NCI-H146 treated with DMSO at 0.1 percent for 48 hours (cell line): ENCODE measurements at regions not wholly inside any gene's neighbourhood (a gene's known extent, or its start where the extent isn't known, plus 50 kb on each side); places are given as distances from the start of the nearest gene placed in this dataset.

Source experiments
- DNase-seq: peaks from one replicate; lab custom pipeline; 2025; ENCODE audit not compliant: unreplicated experiment; lab: John Stamatoyannopoulos, UW

GRCh38 chr2:239465017-239466001 is 64.5 kb upstream of the HDAC4 start:
- no peak for DNase-seq

DNA sequence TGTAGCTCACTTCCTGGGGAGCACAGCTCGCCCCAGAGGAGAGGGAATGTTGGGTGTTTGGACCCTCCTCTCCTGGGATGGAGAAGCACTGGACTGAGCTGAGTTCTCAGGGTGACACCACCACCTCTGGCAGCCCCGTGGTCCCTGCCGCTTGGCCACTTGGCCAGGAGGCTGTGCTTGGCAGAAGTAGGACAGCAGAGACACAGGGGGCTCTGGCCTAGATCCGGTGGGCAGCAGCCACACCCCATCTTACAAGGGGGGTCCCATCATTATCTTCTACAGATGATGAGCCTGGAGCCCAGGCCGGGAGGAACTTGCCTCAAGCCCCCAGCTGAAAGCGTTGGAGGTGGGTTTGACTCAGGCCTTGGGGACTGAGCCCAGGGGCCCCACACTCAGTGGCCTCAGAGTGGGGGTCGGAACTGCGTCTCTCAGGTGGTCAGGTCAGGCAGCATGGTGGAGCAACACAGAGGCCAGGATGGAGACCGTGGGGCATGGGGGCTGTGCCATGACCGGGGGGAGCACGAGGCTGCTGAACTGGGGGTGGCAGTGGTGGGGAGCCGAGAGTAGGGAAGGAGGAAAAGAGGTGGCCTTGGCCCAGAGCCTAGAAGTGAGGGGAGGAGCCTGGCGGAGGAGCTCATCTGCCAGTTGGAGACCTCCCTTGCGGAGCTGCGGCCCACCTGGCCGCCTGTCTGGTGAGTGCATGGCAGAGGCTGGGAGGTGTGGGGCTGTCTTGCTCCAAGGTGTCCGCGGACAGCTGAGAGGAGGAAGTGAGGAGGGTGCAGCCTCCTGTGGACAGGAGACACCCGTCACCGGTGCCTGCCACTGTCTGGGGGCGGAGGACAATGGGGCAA is 63.6 kb upstream of the HDAC4 start:
- no peak for DNase-seq

DNA sequence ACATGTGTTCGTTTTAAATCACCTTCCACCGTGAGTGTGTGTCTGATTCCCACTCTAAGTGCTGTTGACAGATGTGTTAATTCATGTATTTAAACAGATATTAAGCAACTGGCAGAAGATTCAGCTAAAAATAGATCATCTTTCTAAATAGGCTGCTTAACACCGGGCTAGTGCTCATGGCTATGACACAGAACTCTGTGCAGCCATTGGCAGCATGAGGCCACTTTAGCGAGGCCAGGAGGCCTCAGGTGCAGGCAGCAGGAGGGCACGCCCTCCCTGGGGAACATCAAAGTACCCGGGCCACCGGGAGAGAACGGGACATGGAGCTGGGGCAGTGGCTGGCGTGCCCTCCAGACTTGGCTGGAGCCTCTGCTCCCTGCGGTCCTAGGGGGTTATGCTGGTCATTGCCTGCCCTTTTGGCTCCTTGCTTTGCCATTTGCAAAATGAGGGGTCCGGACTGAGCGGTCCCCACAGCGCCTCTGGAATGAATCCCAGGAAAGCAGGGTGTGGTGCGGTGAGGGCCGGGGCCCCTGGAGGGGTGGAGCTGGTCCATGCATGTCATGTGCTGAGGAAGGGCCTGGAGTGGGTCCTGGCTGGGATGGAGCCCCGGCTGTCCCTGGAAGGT is 62.8 kb upstream of the HDAC4 start:
- no peak for DNase-seq

DNA sequence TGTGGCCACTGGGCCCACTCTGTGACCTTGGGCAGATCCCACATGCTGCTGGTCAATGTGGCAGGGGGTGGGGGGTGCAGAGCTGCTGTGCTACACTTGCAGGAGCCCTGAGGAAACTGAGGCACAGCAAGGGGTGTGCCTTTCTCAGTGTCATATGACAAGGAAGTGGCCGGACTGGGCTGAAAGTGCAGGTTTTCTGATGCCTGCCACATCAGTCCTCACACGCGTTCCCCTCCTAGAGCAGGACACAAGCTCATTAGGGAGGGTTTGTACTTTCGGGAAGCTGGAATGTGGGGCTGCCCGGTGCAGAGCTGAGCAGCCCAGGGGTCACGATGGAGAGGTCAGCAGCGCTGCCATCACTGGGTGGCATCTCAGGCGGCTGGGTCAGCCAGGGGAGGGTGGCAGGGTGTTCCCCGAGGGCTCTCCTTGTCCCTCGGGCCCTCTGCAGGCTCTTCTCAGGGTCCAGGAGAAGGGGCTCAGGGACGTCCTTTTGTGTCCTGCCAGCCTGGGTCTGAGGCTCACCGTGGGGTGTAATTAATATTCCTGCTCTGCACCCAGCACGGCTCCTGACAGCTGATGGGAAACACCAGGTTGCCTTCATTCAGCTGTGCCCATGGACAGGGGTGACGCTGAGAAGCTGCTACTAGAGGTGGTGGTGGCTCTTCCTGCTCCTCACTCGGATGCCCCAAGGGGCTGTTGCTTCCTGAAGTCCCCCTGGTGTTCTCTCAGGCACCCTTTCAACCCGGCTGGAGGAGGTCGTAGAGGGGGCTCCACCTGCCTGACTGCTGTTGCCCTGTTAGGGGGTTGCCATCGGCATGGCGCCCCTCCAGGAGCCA is 62.1 kb upstream of the HDAC4 start:
- DNase-seq: no peak

DNA sequence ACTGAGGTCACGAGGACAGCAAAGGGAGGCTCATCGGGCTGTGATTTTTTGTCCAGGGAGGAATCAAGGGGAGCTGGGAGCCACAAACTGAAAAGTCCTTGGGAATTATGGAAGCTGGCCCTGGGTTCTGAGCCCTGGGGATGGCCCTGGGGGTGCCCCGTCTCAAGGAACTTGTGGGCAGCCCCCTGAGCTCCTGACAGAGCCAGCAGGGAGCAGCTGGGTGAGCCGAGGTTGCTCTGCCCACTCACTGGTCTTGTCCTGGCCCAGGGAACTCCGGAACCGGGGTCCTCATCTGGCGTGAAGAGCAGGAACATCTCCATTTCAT is 61.3 kb upstream of the HDAC4 start:
- no peak for DNase-seq

DNA sequence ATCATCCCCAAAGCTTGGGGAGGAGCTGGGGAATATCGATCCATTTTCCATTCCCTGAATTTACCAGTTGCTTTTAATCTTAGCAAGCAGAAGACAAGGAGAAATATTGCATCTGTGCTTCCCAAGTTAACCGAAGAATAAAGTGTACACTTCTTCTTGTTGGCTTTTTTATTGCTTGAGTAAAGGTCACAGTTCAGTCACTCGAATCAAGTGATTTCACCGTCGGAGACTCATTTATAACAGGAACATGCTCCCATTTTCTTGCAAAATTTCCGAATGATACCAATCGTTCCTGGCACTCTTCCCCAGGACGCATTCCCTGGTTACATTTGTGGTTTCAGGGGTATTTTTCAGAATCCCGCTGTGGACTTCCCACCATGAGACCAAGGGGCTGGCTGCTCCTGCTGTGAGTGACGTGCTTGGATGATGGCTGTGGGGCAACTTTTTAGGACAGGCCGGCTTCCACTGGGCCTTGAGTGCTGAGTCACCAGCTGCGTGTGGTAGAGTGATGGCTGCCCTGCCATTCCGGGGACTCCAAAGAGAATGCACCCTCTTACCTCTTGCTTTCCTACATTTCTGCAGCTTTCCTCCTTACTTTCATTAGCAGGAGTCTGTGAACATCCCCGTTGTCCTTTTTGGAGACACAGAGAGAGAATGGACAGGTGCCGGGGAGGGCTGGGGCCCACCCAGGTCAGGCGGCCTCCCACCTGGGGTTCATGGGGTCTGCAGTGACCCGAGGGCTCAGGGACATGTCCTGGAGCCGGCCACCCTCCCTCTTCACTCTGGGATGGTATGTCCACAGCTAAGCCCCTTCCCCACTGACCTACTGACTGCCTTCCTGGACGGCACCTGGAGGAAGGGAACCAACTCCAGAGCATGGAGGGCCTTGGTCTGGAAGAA is 60.7 kb upstream of the HDAC4 start:
- no peak for DNase-seq

DNA sequence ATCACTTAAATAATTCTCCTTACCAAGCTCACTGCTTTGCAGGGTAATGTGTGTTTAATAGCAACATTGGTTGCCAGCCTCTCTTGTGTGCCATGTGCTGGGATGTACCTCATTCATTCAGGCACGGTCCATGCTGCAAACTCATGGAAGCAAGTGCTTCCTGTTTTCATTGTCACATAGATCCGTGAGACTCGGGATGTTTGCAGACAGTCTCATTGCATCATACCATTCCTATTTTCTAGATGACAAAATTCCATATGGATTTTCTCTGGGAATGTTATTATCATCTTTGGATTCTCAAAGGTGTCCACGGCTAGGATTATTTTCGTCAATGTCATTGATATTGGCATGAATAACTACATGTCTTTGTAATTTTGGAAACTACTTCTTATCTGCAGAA is 60.0 kb upstream of the HDAC4 start:
- no peak for DNase-seq

DNA sequence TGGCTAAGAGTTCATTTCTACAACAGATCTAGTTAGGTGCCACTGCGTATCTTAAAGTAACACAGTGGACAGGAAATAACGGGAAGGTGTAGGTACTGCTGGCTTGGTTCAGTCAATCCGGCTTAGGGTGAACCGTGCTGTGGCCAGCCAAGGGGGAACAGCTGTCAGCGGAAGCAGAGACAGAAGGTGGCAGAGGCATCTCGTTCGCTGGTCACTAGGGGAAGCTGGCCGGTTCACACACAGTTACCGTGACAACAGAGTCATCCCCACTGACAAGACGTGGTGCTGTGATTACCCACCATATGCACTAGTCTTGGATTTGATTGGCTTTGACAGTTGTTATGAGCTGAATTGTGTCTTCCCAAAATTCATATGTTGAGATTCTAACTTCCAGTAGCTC is 58.8 kb upstream of the HDAC4 start:
- no peak for DNase-seq

- no peak for DNase-seq
Measured at GRCh38 chr2:239459056-239459455, 58.2 kb upstream of the HDAC4 start.

DNA sequence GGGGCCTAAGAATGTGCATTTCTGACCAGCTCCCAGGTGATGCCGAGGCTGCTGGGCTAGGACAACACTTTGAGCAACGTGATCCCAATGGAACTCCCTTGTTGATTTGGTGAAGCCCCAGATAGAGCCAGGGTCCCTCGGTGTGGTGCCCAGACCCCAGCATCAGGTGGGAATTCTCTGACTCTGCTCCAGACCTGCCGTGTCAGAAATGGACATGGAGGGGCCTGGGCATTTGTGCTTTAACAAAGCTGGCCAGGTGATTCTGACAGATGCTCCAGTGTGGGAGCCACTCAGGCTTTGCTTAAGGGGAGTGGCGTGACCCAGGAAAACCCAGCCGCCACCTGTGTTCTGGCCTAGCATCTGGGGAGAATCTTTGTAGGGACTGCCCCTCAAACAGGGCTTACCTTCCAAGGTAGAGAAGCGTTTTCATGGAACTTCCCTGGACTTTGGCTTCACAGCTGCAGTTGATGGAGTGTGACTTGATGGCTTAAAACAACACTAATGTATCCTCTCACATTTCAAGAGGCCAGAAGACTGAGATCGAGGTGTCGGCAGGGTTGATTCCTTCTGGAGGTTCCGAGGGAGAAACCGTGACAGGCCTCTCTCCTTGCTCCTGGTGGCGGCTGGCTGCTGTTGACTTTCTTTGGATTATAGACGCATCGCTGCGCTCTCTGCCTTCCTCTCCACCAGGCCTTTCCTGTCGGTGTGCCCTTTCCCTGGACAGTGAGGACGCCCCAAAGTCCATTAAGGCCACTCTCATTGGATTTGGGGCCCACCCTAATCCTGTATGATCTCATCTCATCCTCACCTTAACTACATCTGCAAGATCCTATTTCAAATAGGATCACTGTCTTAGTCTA is 57.0 kb upstream of the HDAC4 start:
- no peak for DNase-seq

DNA sequence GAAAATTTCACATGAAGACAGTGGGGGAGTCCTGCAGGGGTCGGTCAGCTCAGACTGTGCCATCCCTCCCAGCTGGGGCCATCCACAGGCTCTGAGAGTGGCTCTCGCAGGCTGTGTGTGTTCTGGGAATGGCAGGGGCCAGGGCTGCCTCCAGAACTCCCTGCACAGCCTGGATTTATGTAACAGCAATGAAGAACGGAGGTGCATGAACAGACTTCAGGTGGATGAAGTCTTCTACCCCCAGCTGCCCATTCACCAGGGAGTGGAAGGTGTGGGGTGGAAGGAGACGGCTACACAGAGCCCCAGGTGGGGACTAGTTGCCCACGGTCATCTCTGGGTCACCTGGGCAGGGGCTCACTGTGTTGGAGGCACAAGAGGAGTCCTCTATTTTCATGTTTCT is 56.1 kb upstream of the HDAC4 start:
- no peak for DNase-seq

- no peak for DNase-seq
Measured at GRCh38 chr2:239455436-239456203, 54.8 kb upstream of the HDAC4 start.

GRCh38 chr2:239454507-239454906 is 53.7 kb upstream of the HDAC4 start:
- DNase-seq: no peak
